ENCODE measurements at regions not wholly inside any gene's neighbourhood (a gene's known extent, or its start where the extent isn't known, plus 50 kb on each side); places are given as distances from the start of the nearest gene placed in this dataset.
A peak's percentile ranks its signal among the peaks of the same experiment; 100 is the strongest.

DNA sequence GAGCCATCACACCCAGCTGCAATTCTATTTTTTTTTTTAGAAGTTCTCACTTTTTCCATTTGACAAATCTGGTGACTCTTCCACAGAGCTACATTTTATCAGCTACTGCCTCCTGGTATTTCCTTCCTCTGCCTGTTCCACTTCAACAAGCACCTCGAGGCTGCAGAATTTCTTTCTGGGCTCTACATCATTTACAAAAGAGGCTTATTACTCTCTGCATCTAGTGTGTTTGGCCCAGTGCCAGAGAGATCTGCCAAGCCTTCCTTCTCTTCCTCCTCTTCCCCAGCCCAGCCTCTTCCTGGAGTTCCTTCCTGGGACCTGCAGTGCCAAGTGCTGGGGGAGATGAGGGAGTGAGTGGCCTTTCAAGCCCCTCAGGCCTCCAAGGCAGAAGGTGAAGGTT, 119.6 kb upstream of the ITGA6 start:
- no peak for DNase-seq (ENCODE audit: low read depth in 1 of 2, low spot score in 2 of 2)
- H3K23me2 ChIP-seq (ENCODE audit: low read depth, low read length) = no peaks in the 10 kb centered on the region
- H3K27me3 ChIP-seq (replicated peaks in 1 of 4; ENCODE audit: control insufficient read depth in 3 of 4, extremely low read depth in 1 of 4, insufficient read depth in 3 of 4, low read length in 3 of 4) = no peaks in the 10 kb centered on the region; a peak in 1 of 7 replicates
- H3K14ac ChIP-seq (ENCODE audit: insufficient read length) = no peak overlapping the region
- H4K5ac ChIP-seq (ENCODE audit: insufficient read length, low read depth, low read length) = no peak overlapping the region
- H4K8ac ChIP-seq (ENCODE audit: extremely low read depth, insufficient read depth, low read length) = no peak overlapping the region
- H3K4me1 ChIP-seq (replicated peaks in 1 of 4; ENCODE audit: control insufficient read depth in 3 of 4, insufficient read depth in 4 of 4, low read length in 3 of 4) = no peaks in the 10 kb centered on the region
- no peak overlapping the region for H3K23ac ChIP-seq (ENCODE audit: insufficient read length)
- no peak overlapping the region for H2BK15ac ChIP-seq (ENCODE audit: low read length)
- H4K91ac ChIP-seq (replicated peaks; ENCODE audit: insufficient read length, low read length) = no peak overlapping the region
- no peak overlapping the region for H2AK5ac ChIP-seq (ENCODE audit: low read depth, low read length)
- POLR2A ChIA-PET (ENCODE audit: partially characterized antibody) = no interaction called here
- no peak overlapping the region for H3K4me3 ChIP-seq (ENCODE audit: extremely low read depth in 1 of 4, insufficient read depth in 2 of 4, low read depth in 3 of 4, low read length in 4 of 4)
- H3K79me1 ChIP-seq (ENCODE audit: low read depth, low read length) = no peaks in the 10 kb centered on the region
- no peak overlapping the region for H2AFZ ChIP-seq (ENCODE audit: low read length)
- no peak overlapping the region for H2BK5ac ChIP-seq (ENCODE audit: low read depth, low read length)
- H2BK120ac ChIP-seq (replicated peaks; ENCODE audit: low read depth, low read length) = no peak overlapping the region
- H4K20me1 ChIP-seq (replicated peaks in 1 of 2; ENCODE audit: control insufficient read depth in 1 of 2, insufficient read depth in 2 of 2, low read length in 2 of 2) = no peaks in the 10 kb centered on the region
- no peak overlapping the region for H3K4me2 ChIP-seq (ENCODE audit: insufficient read depth in 1 of 2, low read depth in 2 of 2, low read length in 2 of 2)
- no peaks in the 10 kb centered on the region for H3K36me3 ChIP-seq (ENCODE audit: control insufficient read depth in 2 of 4, insufficient read depth in 4 of 4, low read length in 3 of 4)
- no peaks in the 10 kb centered on the region for H3K79me2 ChIP-seq (ENCODE audit: control insufficient read depth in 1 of 2, insufficient read depth in 2 of 2, low read length in 2 of 2)
- H3K4ac ChIP-seq (replicated peaks; ENCODE audit: insufficient read length, low read depth, low read length) = no peak overlapping the region
- H3K18ac ChIP-seq (ENCODE audit: extremely low read depth, low read length) = no peak overlapping the region
- no peak for FAIRE-seq
- H3K56ac ChIP-seq (replicated peaks; ENCODE audit: insufficient read length, low read depth, low read length) = no peak overlapping the region
- CTCF ChIA-PET (ENCODE audit: partially characterized antibody) = interaction anchor here (0.5 to 1.3 kb wide), 4 partner anchors 9 to 89 kb away, joined by 3 to 5 read pairs (median 3); no protein-coding TSS in a partner anchor
- no peak overlapping the region for H3K9ac ChIP-seq (replicated peaks in 1 of 4; ENCODE audit: extremely low read depth in 1 of 4, low read depth in 3 of 4, low read length in 3 of 4)
- H2BK20ac ChIP-seq (ENCODE audit: low read length) = 0 out of 2 replicates have a peak overlapping the region, but pooled peaks have one; percentile 35
- H3K27ac ChIP-seq (ENCODE audit: low read depth, low read length) = no peak overlapping the region
- no peak overlapping the region for H2BK12ac ChIP-seq (ENCODE audit: low read depth, low read length)
- TF ChIP-seq HDAC2 (IDR thresholded peaks at IDR 0.05; ENCODE audit: borderline replicate concordance in 1 of 2, low read depth in 2 of 2, low read length in 2 of 2) (no peak), KDM5A (IDR thresholded peaks at IDR 0.05; ENCODE audit: low read length) (no peak), POLR2AphosphoS5 (IDR thresholded peaks at IDR 0.05; ENCODE audit: low read depth, low read length) (no peak), SIN3A (conservative IDR thresholded peaks at IDR 0.05 in 1 of 2, IDR thresholded peaks at IDR 0.05 in 1 of 2; ENCODE audit: low read depth in 1 of 2, low read length in 2 of 2) (no peak), BACH1 (IDR thresholded peaks at IDR 0.05; ENCODE audit: low read length) (no peak), MAFK (IDR thresholded peaks at IDR 0.05; ENCODE audit: low read depth, low read length) (no peak), EGR1 (IDR thresholded peaks at IDR 0.05; ENCODE audit: borderline replicate concordance, low read depth, low read length) (no peak), SP2 (IDR thresholded peaks at IDR 0.05; ENCODE audit: low read length) (no peak), TAF7 (optimal IDR thresholded peaks at IDR 0.05; ENCODE audit: borderline replicate concordance, low read depth, low read length) (no peak)
- WGBS, 2 experiments (ENCODE audit: extremely low coverage in 1 of 2, insufficient coverage in 1 of 2, insufficient read length in 1 of 2, insufficient replicate concordance in 2 of 2, low coverage in 1 of 2, low lambda C conversion rate in 2 of 2, missing lambda C conversion rate in 1 of 2) = 70% methylated on average over 1 of the region's 1 CpG; no CpG with 5 or more reads in 1 of the 2 experiments
- no peaks in the 10 kb centered on the region for H3K9me3 ChIP-seq (ENCODE audit: insufficient read depth in 2 of 2, low read depth in 1 of 2, low read length in 1 of 2)
